Activated B cell treated with CpG ODN at 0.5 μM for 24 hours (primary cell): ENCODE measurements at regions not wholly inside any gene's neighbourhood (a gene's known extent, or its start where the extent isn't known, plus 50 kb on each side); places are given as distances from the start of the nearest gene placed in this dataset.

ENCODE experiments used
- ATAC-seq: fragments of 200-7000 bp; cut with Tn5 transposase; one replicate; pipeline ENCODE4 v1.10.0; 2021; ENCODE audit warnings: low read depth, mild to moderate bottlenecking, moderate library complexity
- CTCF ChIA-PET: fragments of 350-600 bp; sonication (Branson Sonifier 250); formaldehyde crosslinking; loops from one replicate; lab custom pipeline; 2021; ENCODE audit warnings: antibody characterized with exemption; lab: Charles Lee
- POLR2A ChIA-PET: fragments of 350-600 bp; sonication (Branson Sonifier 250); formaldehyde crosslinking; loops from one replicate; lab custom pipeline; 2021; ENCODE audit warnings: antibody characterized with exemption; lab: Charles Lee
- DNase-seq: peaks from one replicate; pipeline ENCODE4 v3.0.0; 2022
- H3K27ac Mint-ChIP-seq: one replicate; pipeline ENCODE4 v1.8.0; 2020; ENCODE audit warnings: mixed read lengths
- H3K27me3 Mint-ChIP-seq: one replicate; pipeline ENCODE4 v1.8.0; 2021; ENCODE audit warnings: mixed read lengths
- H3K36me3 Mint-ChIP-seq: one replicate; pipeline ENCODE4 v1.8.0; 2021; ENCODE audit warnings: low read depth, mixed read lengths
- H3K4me1 Mint-ChIP-seq: one replicate; pipeline ENCODE4 v1.8.0; 2021; ENCODE audit warnings: mixed read lengths
- H3K4me3 Mint-ChIP-seq: one replicate; pipeline ENCODE4 v1.8.0; 2020; ENCODE audit warnings: mild to moderate bottlenecking, mixed read lengths
- H3K9me3 Mint-ChIP-seq: one replicate; pipeline ENCODE4 v1.8.0; 2020; ENCODE audit warnings: mixed read lengths
- intact Hi-C: fragments of 100-400 bp; cut with micrococcal nuclease; formaldehyde crosslinking; loops from one replicate; pipeline ENCODE4 v1.15.1; 2024
- TF ChIP-seq, protein P1 (sequence below): fragments of 200-600 bp; IDR thresholded peaks from one replicate; pipeline ENCODE4 v1.8.0; 2022; ENCODE audit warnings: antibody characterized with exemption, mild to moderate bottlenecking

DNA sequence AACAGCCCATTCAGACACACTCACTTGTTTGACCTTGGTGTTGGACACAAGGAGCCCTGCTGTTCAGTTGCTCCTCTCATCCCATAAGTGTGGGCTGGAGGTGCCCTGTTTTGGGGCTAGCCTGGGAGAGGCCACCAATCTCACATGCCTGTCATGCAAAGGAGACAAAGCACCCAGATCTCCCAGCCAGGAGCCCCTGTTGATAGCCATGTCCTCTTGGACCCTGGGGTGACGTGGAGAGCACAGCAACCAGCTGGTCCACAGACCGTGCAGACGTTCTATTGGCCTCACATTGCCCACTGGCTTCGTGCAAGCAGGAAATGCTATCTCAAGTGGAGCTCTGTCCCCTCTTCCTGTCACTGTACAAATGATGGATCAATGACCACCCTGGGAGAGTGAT lies 240.8 kb downstream of the RPS24 start:
- H3K27ac Mint-ChIP-seq: no peak overlapping the region
- H3K9me3 Mint-ChIP-seq: no peaks in the 10 kb centered on the region
- H3K36me3 Mint-ChIP-seq: no peaks in the 10 kb centered on the region
- TF ChIP-seq, protein P1, sequence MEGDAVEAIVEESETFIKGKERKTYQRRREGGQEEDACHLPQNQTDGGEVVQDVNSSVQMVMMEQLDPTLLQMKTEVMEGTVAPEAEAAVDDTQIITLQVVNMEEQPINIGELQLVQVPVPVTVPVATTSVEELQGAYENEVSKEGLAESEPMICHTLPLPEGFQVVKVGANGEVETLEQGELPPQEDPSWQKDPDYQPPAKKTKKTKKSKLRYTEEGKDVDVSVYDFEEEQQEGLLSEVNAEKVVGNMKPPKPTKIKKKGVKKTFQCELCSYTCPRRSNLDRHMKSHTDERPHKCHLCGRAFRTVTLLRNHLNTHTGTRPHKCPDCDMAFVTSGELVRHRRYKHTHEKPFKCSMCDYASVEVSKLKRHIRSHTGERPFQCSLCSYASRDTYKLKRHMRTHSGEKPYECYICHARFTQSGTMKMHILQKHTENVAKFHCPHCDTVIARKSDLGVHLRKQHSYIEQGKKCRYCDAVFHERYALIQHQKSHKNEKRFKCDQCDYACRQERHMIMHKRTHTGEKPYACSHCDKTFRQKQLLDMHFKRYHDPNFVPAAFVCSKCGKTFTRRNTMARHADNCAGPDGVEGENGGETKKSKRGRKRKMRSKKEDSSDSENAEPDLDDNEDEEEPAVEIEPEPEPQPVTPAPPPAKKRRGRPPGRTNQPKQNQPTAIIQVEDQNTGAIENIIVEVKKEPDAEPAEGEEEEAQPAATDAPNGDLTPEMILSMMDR: no peak
- peaks cover 10% of the 10 kb centered on the region for H3K27me3 Mint-ChIP-seq
- ATAC-seq: no peak
- intact Hi-C loops: no loop called here
- H3K4me1 Mint-ChIP-seq: no peaks in the 10 kb centered on the region
- no peak for DNase-seq
- ChIA-PET CTCF (no interaction called here), POLR2A (no interaction called here)
- no peak overlapping the region for H3K4me3 Mint-ChIP-seq

DNA sequence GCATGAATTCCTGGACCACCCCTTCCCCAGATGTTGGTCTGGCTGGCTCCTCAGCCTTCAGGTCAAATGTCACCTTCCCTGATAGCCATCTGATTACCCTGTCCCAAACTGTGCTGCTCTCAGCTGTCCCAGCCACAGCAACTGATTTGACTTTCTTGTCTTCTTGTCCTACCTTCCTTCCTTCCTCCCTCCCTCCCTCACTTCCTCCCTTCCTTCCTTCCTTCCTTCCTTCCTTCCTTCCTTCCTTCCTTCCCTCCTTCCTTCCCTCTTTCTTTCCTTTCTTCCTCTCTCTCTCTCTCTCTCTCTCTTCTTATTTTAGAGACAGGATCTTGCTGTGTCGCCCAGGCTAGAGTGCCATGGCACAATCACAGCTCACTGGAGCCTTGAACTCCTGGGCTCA lies 242.5 kb downstream of the RPS24 start:
- ChIA-PET CTCF (no interaction called here), POLR2A (no interaction called here)
- Mint-ChIP-seq H3K4me3 (no peak overlapping the region), H3K27me3 (peaks cover 12% of the 10 kb centered on the region), H3K9me3 (no peaks in the 10 kb centered on the region), H3K36me3 (no peaks in the 10 kb centered on the region), H3K27ac (no peak overlapping the region), H3K4me1 (no peaks in the 10 kb centered on the region)
- ATAC-seq (no peak), DNase-seq (no peak)
- TF ChIP-seq, protein P1: no peak
- intact Hi-C loops: no loop called here

GRCh38 chr10:78277314-78278057 lies 243.8 kb downstream of the RPS24 start:
- TF ChIP-seq, protein P1: no peak
- Mint-ChIP-seq H3K36me3 (no peaks in the 10 kb centered on the region), H3K9me3 (no peaks in the 10 kb centered on the region), H3K27ac (no peak overlapping the region), H3K4me3 (no peak overlapping the region), H3K4me1 (no peaks in the 10 kb centered on the region), H3K27me3 (peaks cover 10% of the 10 kb centered on the region)
- intact Hi-C loops: no loop called here
- DNase-seq (no peak), ATAC-seq (no peak)
- POLR2A ChIA-PET: no interaction called here
- CTCF ChIA-PET: no interaction called here

- Mint-ChIP-seq H3K27ac (no peak overlapping the region), H3K36me3 (no peaks in the 10 kb centered on the region), H3K4me1 (no peaks in the 10 kb centered on the region), H3K4me3 (no peak overlapping the region), H3K27me3 (peaks cover 9% of the 10 kb centered on the region), H3K9me3 (no peaks in the 10 kb centered on the region)
- ATAC-seq (no peak), DNase-seq (no peak)
- POLR2A ChIA-PET: no interaction called here
- CTCF ChIA-PET: no interaction called here
- intact Hi-C loops: no loop called here
- TF ChIP-seq, protein P1: no peak
These were observed 244.4 kb downstream of the RPS24 start for GRCh38 chr10:78278058-78278404.

GRCh38 chr10:78279756-78280155 lies 246.1 kb downstream of the RPS24 start:
- no peak overlapping the region for H3K4me3 Mint-ChIP-seq
- no peak overlapping the region for H3K27ac Mint-ChIP-seq
- no peaks in the 10 kb centered on the region for H3K36me3 Mint-ChIP-seq
- ChIA-PET CTCF (no interaction called here), POLR2A (no interaction called here)
- ATAC-seq (no peak), DNase-seq (no peak)
- no peaks in the 10 kb centered on the region for H3K9me3 Mint-ChIP-seq
- peaks cover 10% of the 10 kb centered on the region for H3K27me3 Mint-ChIP-seq
- intact Hi-C loops: no loop called here
- H3K4me1 Mint-ChIP-seq: no peaks in the 10 kb centered on the region
- TF ChIP-seq, protein P1: no peak
